Stomach (tissue), 8 donors: ENCODE measurements at regions not wholly inside any gene's neighbourhood (a gene's known extent, or its start where the extent isn't known, plus 50 kb on each side); places are given as distances from the start of the nearest gene placed in this dataset.

Source experiments
- DNase-seq, 2 donors: peaks; one replicate each; pipeline versions ENCODE4 v3.0.0 to v3.0.0-alpha.2; 2013 to 2019
- H3K27ac ChIP-seq, 5 donors: fragments of 200-600 bp in 4 of 5; sonication (generic) in 4 of 5; one replicate each; pipeline ENCODE4 v1.5.1; 2013 to 2019; ENCODE audit warnings: mild to moderate bottlenecking in 1 of 5, moderate library complexity in 1 of 5
- H3K27me3 ChIP-seq, 3 donors: fragments of 200-600 bp; sonication (generic); one replicate each; pipeline ENCODE4 v1.5.1; 2017 to 2019; ENCODE audit warnings: mixed run types in 1 of 3
- H3K36me3 ChIP-seq, 4 donors: fragments of 200-600 bp; sonication (generic); 1 replicate in 3 of 4; 2 replicates in 1 of 4; pipeline ENCODE4 v1.5.1; 2016 to 2019
- H3K4me1 ChIP-seq, 4 donors: fragments of 200-600 bp; sonication (generic); one replicate each; pipeline ENCODE4 v1.5.1; 2016 to 2019
- H3K4me3 ChIP-seq, 4 donors: fragments of 200-600 bp; sonication (generic) in 3 of 4; one replicate each; pipeline ENCODE4 v1.5.1; 2016 to 2019; ENCODE audit warnings: mild to moderate bottlenecking in 1 of 4
- H3K9me3 ChIP-seq, 4 donors: fragments of 200-600 bp; sonication (generic); one replicate each; pipeline ENCODE4 v1.5.1; 2016 to 2019
- EP300 ChIP-seq: sonication (generic); formaldehyde crosslinking; IDR thresholded peaks from one replicate; pipeline ENCODE4 v1.6.1; 2017; ENCODE audit warnings: antibody characterized with exemption
- POLR2A ChIP-seq, 4 donors: fragments of 450-650 bp; IDR thresholded peaks; one replicate each; pipeline ENCODE4 v1.6.1; 2016; ENCODE audit warnings: antibody characterized with exemption in 4 of 4, control low read depth in 2 of 4, mild to moderate bottlenecking in 1 of 4, moderate library complexity in 1 of 4
- POLR2AphosphoS5 ChIP-seq, 3 donors: sonication (generic); formaldehyde crosslinking; IDR thresholded peaks; one replicate each; pipeline ENCODE4 v1.6.1; 2016; ENCODE audit warnings: antibody characterized with exemption in 3 of 3
- WGBS, 5 donors: extraction: QIAGEN DNeasy Blood & Tissue Kit in 3 of 5; methylation state at CpG; one replicate each; pipeline versions ENCODE4 v1.1.5 to v1.1.7; 2013 to 2018; 5-methylcytosine and 5-hydroxymethylcytosine counted together
- intact Hi-C: fragments of 100-400 bp; cut with DNase I; formaldehyde crosslinking; loops from one replicate; pipeline ENCODE4 v1.15.1; 2023; ENCODE audit warnings: low total_unique reads
- TF ChIP-seq, protein P1 (sequence below), 7 experiments: fragments of 450-650 bp in 4 of 7; fragments of 200-600 bp in 3 of 7; sonication (generic) in 3 of 7; IDR thresholded peaks; one replicate each; pipeline ENCODE4 v1.5.1; 2016 to 2019; ENCODE audit warnings: antibody characterized with exemption in 7 of 7, control low read depth in 2 of 7, mild to moderate bottlenecking in 1 of 7
- donor health status: healthy with polysubstance abuse.
- donor health status: Bipolar disorder and iron deficiency.
- donor health status: healthy.

DNA sequence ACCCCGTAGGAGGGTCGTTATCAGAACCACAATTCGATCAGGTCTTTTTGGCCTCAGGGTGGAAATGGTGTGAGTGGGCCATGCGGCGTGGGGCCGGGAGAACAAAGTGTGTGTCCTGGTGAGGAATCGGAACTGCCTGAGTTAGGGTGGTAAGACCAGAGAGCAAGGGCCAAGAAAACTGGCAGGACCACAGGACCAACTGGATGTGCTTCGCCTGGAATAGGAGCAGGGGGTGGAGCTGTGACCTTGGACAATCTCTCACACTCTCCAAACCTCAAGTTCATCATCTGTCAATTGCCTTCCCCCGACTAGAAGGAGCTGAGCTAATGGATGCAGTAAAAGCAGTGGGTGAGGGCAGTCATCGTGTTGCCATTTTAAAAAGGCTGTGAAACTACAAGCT is 59.5 kb downstream of the NAV1 start:
- H3K36me3 ChIP-seq, result no peaks in the 10 kb centered on the region
- no peaks in the 10 kb centered on the region for H3K9me3 ChIP-seq
- WGBS, 5 donors, result 68 to 86% (median 73%) methylated on average over 10 of the region's 10 CpGs
- H3K4me3 ChIP-seq, result no peak overlapping the region
- intact Hi-C loops, result no loop called here
- H3K27ac ChIP-seq, result peak overlapping the region; percentile 34 to 80 (median 75)
- peaks cover 13 to 39% (median 30%) of the 10 kb centered on the region in 4 donors for H3K4me1 ChIP-seq
- no peaks in the 10 kb centered on the region for H3K27me3 ChIP-seq
- TF ChIP-seq EP300, result no peak
- TF ChIP-seq POLR2A (IDR thresholded peaks at IDR 0.05), result no peak
- TF ChIP-seq POLR2AphosphoS5 (IDR thresholded peaks at IDR 0.05), result no peak
- TF ChIP-seq, protein P1, sequence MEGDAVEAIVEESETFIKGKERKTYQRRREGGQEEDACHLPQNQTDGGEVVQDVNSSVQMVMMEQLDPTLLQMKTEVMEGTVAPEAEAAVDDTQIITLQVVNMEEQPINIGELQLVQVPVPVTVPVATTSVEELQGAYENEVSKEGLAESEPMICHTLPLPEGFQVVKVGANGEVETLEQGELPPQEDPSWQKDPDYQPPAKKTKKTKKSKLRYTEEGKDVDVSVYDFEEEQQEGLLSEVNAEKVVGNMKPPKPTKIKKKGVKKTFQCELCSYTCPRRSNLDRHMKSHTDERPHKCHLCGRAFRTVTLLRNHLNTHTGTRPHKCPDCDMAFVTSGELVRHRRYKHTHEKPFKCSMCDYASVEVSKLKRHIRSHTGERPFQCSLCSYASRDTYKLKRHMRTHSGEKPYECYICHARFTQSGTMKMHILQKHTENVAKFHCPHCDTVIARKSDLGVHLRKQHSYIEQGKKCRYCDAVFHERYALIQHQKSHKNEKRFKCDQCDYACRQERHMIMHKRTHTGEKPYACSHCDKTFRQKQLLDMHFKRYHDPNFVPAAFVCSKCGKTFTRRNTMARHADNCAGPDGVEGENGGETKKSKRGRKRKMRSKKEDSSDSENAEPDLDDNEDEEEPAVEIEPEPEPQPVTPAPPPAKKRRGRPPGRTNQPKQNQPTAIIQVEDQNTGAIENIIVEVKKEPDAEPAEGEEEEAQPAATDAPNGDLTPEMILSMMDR (IDR thresholded peaks at IDR 0.05), result no peak
- DNase-seq, result no peak

DNA sequence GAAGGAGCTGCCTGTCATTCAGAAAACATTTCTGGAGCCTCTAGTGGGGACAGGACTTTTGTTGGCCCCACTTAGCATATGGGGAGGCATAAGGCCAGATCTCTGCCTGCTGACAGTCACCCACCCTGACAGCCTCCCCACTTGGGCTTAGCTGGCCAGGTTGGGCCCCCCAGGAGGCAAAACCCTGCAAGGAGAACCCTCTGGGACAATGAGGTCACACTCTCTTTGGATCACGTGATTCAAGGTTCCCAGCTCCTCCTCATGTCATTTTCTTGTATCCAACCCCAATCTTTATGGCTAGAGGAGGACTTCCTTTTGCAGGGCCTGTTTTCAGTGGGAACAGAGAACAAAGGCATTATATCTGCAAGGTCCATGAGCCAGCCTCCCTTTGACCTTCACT is 60.0 kb downstream of the NAV1 start:
- H3K4me3 ChIP-seq, result no peak overlapping the region
- intact Hi-C loops, result no loop called here
- no peaks in the 10 kb centered on the region for H3K27me3 ChIP-seq
- 8 to 65% (median 45%) methylated on average over 1 of the region's 1 CpG for WGBS, 5 donors
- no peak for TF ChIP-seq POLR2A (IDR thresholded peaks at IDR 0.05)
- TF ChIP-seq, protein P1 (IDR thresholded peaks at IDR 0.05), result no peak
- no peak for TF ChIP-seq EP300
- no peak for TF ChIP-seq POLR2AphosphoS5 (IDR thresholded peaks at IDR 0.05)
- no peaks in the 10 kb centered on the region for H3K9me3 ChIP-seq
- peaks cover 11 to 39% (median 31%) of the 10 kb centered on the region in 4 donors for H3K4me1 ChIP-seq
- DNase-seq, result no peak
- H3K27ac ChIP-seq, result peak overlapping the region; percentile 34 to 80 (median 75)
- H3K36me3 ChIP-seq, result no peaks in the 10 kb centered on the region

DNA sequence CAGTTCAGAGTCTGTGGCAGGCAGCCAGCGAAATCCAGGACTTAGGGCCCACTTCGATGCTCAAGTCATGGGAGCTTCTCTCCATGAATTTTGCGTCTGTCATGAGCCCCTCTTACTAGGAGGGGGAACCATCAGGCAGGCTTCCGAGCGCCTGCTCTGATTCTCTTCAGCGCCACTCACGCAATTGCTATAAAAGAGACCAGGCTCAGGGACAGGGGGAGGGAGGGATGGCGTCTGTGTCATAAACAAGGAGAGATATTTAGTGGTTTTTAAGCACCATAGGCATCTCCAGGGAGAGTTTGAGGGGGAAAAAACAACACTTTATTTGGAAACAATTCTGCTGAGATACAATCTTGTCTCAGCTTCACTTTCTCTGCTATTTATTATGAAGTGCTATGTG is 60.6 kb downstream of the NAV1 start:
- H3K9me3 ChIP-seq, result no peaks in the 10 kb centered on the region
- no peaks in the 10 kb centered on the region for H3K36me3 ChIP-seq
- peak overlapping the region in 4 of 5 donors; percentile 10 to 75 (median 36) for H3K27ac ChIP-seq
- H3K4me3 ChIP-seq, result no peak overlapping the region
- H3K27me3 ChIP-seq, result no peaks in the 10 kb centered on the region
- 88 to 95% (median 90%) methylated on average over 8 of the region's 8 CpGs for WGBS, 5 donors
- H3K4me1 ChIP-seq, result peaks cover 7 to 39% (median 31%) of the 10 kb centered on the region in 4 donors
- no peak for DNase-seq
- intact Hi-C loops, result no loop called here
- TF ChIP-seq, protein P1 (IDR thresholded peaks at IDR 0.05), result no peak
- no peak for TF ChIP-seq POLR2AphosphoS5 (IDR thresholded peaks at IDR 0.05)
- TF ChIP-seq POLR2A (IDR thresholded peaks at IDR 0.05), result no peak
- no peak for TF ChIP-seq EP300

DNA sequence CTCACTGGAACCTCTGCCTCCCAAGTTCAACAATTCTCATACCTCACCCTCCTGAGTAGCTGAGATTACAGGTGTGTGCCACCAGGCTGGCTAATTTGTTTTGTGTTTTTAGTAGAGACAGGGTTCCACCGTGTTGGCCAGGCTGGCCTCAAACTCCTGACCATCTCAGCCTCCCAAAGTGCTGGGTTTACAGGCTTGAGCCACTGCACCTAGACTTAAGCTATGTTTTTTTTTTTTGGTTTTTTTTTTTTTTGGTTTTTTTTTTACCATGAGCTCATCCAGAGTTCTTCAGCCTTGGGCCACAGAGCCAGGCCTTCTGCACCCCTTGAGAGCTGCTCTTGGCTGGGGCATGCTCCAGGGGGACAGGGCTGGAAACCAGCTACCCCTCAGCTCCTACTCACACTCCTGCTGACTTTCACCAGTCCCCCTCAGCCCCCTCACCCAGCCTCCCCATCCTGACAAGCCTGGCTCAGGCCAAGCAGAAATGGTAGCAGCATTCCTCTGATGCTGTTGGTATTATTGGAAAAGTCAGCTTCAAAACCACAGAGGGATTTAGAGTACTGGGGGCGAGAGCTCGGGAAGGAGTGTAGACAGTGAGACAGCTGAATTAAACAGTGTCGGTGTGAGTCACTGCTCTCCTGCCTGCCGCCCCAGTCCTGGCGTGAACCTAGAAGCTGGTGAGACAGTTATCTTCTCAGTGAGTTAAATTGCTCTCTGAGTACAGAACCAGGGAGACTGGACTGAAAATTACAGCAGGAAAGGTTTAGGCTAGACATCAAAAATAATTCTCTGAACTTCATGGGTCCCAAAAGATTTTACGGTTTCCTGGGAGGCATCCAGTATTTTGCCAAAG is 63.7 kb downstream of the NAV1 start:
- TF ChIP-seq POLR2A (IDR thresholded peaks at IDR 0.05) (no peak), EP300 (no peak), POLR2AphosphoS5 (IDR thresholded peaks at IDR 0.05) (peak in 1 of 3 donors; percentile 54)
- TF ChIP-seq, protein P1 (IDR thresholded peaks at IDR 0.05), result no peak
- 68 to 78% (median 76%) methylated on average over 7 of the region's 7 CpGs for WGBS, 5 donors

More for the DNA sequence above, 63.7 kb downstream of the NAV1 start:
- intact Hi-C loops, result no loop called here
- Histone ChIP-seq H3K4me1 (peaks cover 7 to 49% (median 42%) of the 10 kb centered on the region in 4 donors), H3K4me3 (no peak overlapping the region), H3K36me3 (no peaks in the 10 kb centered on the region), H3K27ac (peak overlapping the region; percentile 3 to 62 (median 13)), H3K27me3 (no peaks in the 10 kb centered on the region), H3K9me3 (no peaks in the 10 kb centered on the region)
- no peak for DNase-seq
